Suprapubic skin (tissue), 4 donors: ENCODE measurements at regions not wholly inside any gene's neighbourhood (a gene's known extent, or its start where the extent isn't known, plus 50 kb on each side); places are given as distances from the start of the nearest gene placed in this dataset.

Experiments used
- DNase-seq, 2 donors: peaks; one replicate each; pipeline ENCODE4 v3.0.0-alpha.2; 2019; ENCODE audit warnings: low spot score in 2 of 2
- H3K27ac ChIP-seq: fragments of 200-600 bp; sonication (generic); one replicate; pipeline ENCODE4 v1.5.1; 2019
- H3K27me3 ChIP-seq: fragments of 200-600 bp; sonication (generic); one replicate; pipeline ENCODE4 v1.5.1; 2019
- H3K36me3 ChIP-seq: fragments of 200-600 bp; sonication (generic); one replicate; pipeline ENCODE4 v1.5.1; 2019
- H3K4me1 ChIP-seq: fragments of 200-600 bp; sonication (generic); one replicate; pipeline ENCODE4 v1.5.1; 2019
- H3K4me3 ChIP-seq: fragments of 200-600 bp; sonication (generic); one replicate; pipeline ENCODE4 v1.5.1; 2019; ENCODE audit warnings: mild to moderate bottlenecking
- H3K9me3 ChIP-seq: fragments of 200-600 bp; sonication (generic); one replicate; pipeline ENCODE4 v1.5.1; 2019
- CTCF ChIP-seq, 2 donors: fragments of 200-600 bp in 1 of 2; fragments of 450-650 bp in 1 of 2; sonication (generic) in 1 of 2; IDR thresholded peaks; one replicate each; pipeline ENCODE4 v1.5.1; 2016 to 2019; ENCODE audit warnings: antibody characterized with exemption in 2 of 2, mild to moderate bottlenecking in 1 of 2, moderate library complexity in 1 of 2
- EP300 ChIP-seq: sonication (generic); formaldehyde crosslinking; IDR thresholded peaks from one replicate; pipeline ENCODE4 v1.6.1; 2017; ENCODE audit warnings: antibody characterized with exemption
- POLR2A ChIP-seq, 2 donors: fragments of 450-650 bp; IDR thresholded peaks; one replicate each; pipeline ENCODE4 v1.6.1; 2017; ENCODE audit warnings: antibody characterized with exemption in 2 of 2, mild to moderate bottlenecking in 2 of 2, moderate library complexity in 2 of 2
- POLR2AphosphoS5 ChIP-seq, 3 donors: sonication (generic); formaldehyde crosslinking; IDR thresholded peaks; one replicate each; pipeline ENCODE4 v1.6.1; 2017; ENCODE audit warnings: antibody characterized with exemption in 3 of 3
- WGBS: methylation state at CpG from one replicate; pipeline ENCODE4 v1.1.5; 2018; 5-methylcytosine and 5-hydroxymethylcytosine counted together

GRCh38 chr6:105849746-105850145 lies 236.4 kb upstream of the PRDM1 start:
- TF ChIP-seq CTCF (IDR thresholded peaks at IDR 0.05) (no peak), POLR2A (IDR thresholded peaks at IDR 0.05) (no peak), EP300 (no peak), POLR2AphosphoS5 (IDR thresholded peaks at IDR 0.05) (no peak)
- WGBS, result 91% methylated on average over 6 of the region's 6 CpGs
- Histone ChIP-seq H3K9me3 (no peaks in the 10 kb centered on the region), H3K4me1 (no peaks in the 10 kb centered on the region), H3K36me3 (no peaks in the 10 kb centered on the region), H3K4me3 (no peak overlapping the region), H3K27me3 (no peaks in the 10 kb centered on the region), H3K27ac (no peak overlapping the region)
- no peak for DNase-seq

GRCh38 chr6:105847433-105847832 lies 238.7 kb upstream of the PRDM1 start:
- TF ChIP-seq POLR2AphosphoS5 (IDR thresholded peaks at IDR 0.05) (no peak), CTCF (IDR thresholded peaks at IDR 0.05) (no peak), POLR2A (IDR thresholded peaks at IDR 0.05) (no peak), EP300 (no peak)
- no peaks in the 10 kb centered on the region for H3K4me1 ChIP-seq
- H3K27ac ChIP-seq, result no peak overlapping the region

GRCh38 chr6:105844275-105844883 lies 241.8 kb upstream of the PRDM1 start:
- no peak for DNase-seq
- no peaks in the 10 kb centered on the region for H3K4me1 ChIP-seq
- 73% methylated on average over 7 of the region's 7 CpGs for WGBS
- TF ChIP-seq POLR2AphosphoS5 (IDR thresholded peaks at IDR 0.05) (no peak), EP300 (no peak), POLR2A (IDR thresholded peaks at IDR 0.05) (no peak), CTCF (IDR thresholded peaks at IDR 0.05) (no peak)
- H3K27ac ChIP-seq, result no peak overlapping the region
- H3K36me3 ChIP-seq, result no peaks in the 10 kb centered on the region
- H3K4me3 ChIP-seq, result no peak overlapping the region
- no peaks in the 10 kb centered on the region for H3K9me3 ChIP-seq
- no peaks in the 10 kb centered on the region for H3K27me3 ChIP-seq

More at GRCh38 chr6:105847433-105847832, 238.7 kb upstream of the PRDM1 start:
- Histone ChIP-seq H3K4me3 (no peak overlapping the region), H3K36me3 (no peaks in the 10 kb centered on the region), H3K9me3 (no peaks in the 10 kb centered on the region), H3K27me3 (no peaks in the 10 kb centered on the region)
- DNase-seq, result no peak

GRCh38 chr6:105839266-105839665 lies 246.9 kb upstream of the PRDM1 start:
- Histone ChIP-seq H3K9me3 (no peaks in the 10 kb centered on the region), H3K4me3 (no peak overlapping the region), H3K36me3 (no peaks in the 10 kb centered on the region), H3K4me1 (peaks cover 10% of the 10 kb centered on the region), H3K27ac (no peak overlapping the region), H3K27me3 (no peaks in the 10 kb centered on the region)
- no peak for TF ChIP-seq POLR2A (IDR thresholded peaks at IDR 0.05)
- no peak for TF ChIP-seq CTCF (IDR thresholded peaks at IDR 0.05)
- TF ChIP-seq EP300, result no peak
- no peak for TF ChIP-seq POLR2AphosphoS5 (IDR thresholded peaks at IDR 0.05)
- no peak for DNase-seq

- 23% methylated on average over 1 of the region's 1 CpG for WGBS
- Histone ChIP-seq H3K4me1 (peaks cover 10% of the 10 kb centered on the region), H3K36me3 (no peaks in the 10 kb centered on the region), H3K27me3 (no peaks in the 10 kb centered on the region), H3K4me3 (no peak overlapping the region), H3K9me3 (no peaks in the 10 kb centered on the region), H3K27ac (no peak overlapping the region)
- TF ChIP-seq CTCF (IDR thresholded peaks at IDR 0.05) (no peak), POLR2A (IDR thresholded peaks at IDR 0.05) (no peak), EP300 (no peak), POLR2AphosphoS5 (IDR thresholded peaks at IDR 0.05) (no peak)
- DNase-seq, result no peak
Observed at GRCh38 chr6:105838171-105838570, 248.0 kb upstream of the PRDM1 start.
